GM23248 (cell line): ENCODE measurements at regions not wholly inside any gene's neighbourhood (a gene's known extent, or its start where the extent isn't known, plus 50 kb on each side); places are given as distances from the start of the nearest gene placed in this dataset.

Source experiments
- EZH2 ChIP-seq: fragments of 200-600 bp; sonication (generic); IDR thresholded peaks from 2 replicates; pipeline ENCODE4 v1.6.1; 2018; ENCODE audit warnings: antibody characterized with exemption, mild to moderate bottlenecking; ENCODE audit not compliant: insufficient read depth, poor library complexity, severe bottlenecking
- EZH2phosphoT487 ChIP-seq: fragments of 200-600 bp; sonication (generic); IDR thresholded peaks from 2 replicates; pipeline ENCODE4 v1.6.1; 2018; ENCODE audit warnings: antibody characterized with exemption, moderate library complexity, mild to moderate bottlenecking, low read depth; ENCODE audit not compliant: insufficient read depth

DNA sequence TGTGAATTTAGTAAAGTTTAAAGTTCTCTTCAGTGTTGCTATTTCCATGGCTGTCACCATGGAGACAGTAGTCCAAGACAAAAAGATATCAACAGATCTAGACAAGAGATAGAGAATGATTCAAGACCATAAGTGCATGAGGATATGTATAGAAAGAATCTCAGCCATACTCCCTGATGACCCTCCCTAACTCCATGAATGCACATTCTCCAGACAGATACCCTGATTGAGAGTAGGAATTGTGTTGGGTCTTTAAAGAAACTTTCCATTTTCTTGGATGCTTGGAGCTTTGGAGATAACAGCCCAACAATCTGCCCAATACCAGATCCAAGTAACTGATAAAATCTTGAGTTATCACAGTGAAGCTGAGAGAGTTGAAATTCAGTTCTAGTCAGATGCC is 1601.2 kb upstream of the CELF4 start:
- TF ChIP-seq EZH2 = no peak
- no peak for TF ChIP-seq EZH2phosphoT487
